Upper lobe of right lung (tissue), 1 donor: ENCODE measurements at regions not wholly inside any gene's neighbourhood (a gene's known extent, or its start where the extent isn't known, plus 50 kb on each side); places are given as distances from the start of the nearest gene placed in this dataset.
A peak's percentile ranks its signal among the peaks of the same experiment; 100 is the strongest.

Experiments
- ATAC-seq: fragments of 200-7000 bp; cut with Tn5 transposase; one replicate; pipeline ENCODE4 v1.9.1; 2020; ENCODE audit warnings: mild to moderate bottlenecking, moderate library complexity
- DNase-seq: peaks from one replicate; pipeline ENCODE4 v3.0.0-alpha.2; 2020
- H3K27ac ChIP-seq: fragments of 200-600 bp; one replicate; pipeline ENCODE4 v1.8.0; 2022
- H3K27me3 ChIP-seq: fragments of 200-600 bp; one replicate; pipeline ENCODE4 v1.8.0; 2022; ENCODE audit warnings: mild to moderate bottlenecking
- H3K36me3 ChIP-seq: fragments of 200-600 bp; one replicate; pipeline ENCODE4 v1.8.0; 2022
- H3K4me1 ChIP-seq: fragments of 200-600 bp; one replicate; pipeline ENCODE4 v1.8.0; 2022
- H3K4me3 ChIP-seq: fragments of 200-600 bp; one replicate; pipeline ENCODE4 v1.8.0; 2022; ENCODE audit warnings: mild to moderate bottlenecking
- H3K9me3 ChIP-seq: fragments of 200-600 bp; one replicate; pipeline ENCODE4 v1.8.0; 2022
- CTCF ChIP-seq: fragments of 200-600 bp; IDR thresholded peaks from one replicate; pipeline ENCODE4 v1.8.0; 2022; ENCODE audit warnings: antibody characterized with exemption
- intact Hi-C: fragments of 100-400 bp; cut with DNase I; formaldehyde crosslinking; loops from one replicate; pipeline ENCODE4 v1.11.0; 2022
- donor health status: DM: no; HTN: yes; CAD: no; lungs with severe emphysema.

GRCh38 chr5:161058781-161059180, 206.8 kb upstream of the ATP10B start:
- intact Hi-C loops = no loop called here

GRCh38 chr5:161051920-161052500, 200.0 kb upstream of the ATP10B start:
- Histone ChIP-seq H3K9me3 (no peaks in the 10 kb centered on the region), H3K27me3 (no peaks in the 10 kb centered on the region), H3K4me1 (no peaks in the 10 kb centered on the region), H3K27ac (no peak overlapping the region), H3K4me3 (no peak overlapping the region), H3K36me3 (no peaks in the 10 kb centered on the region)
- intact Hi-C loops = no loop called here
- DNase-seq = no peak
- no peak for TF ChIP-seq CTCF
- ATAC-seq = peak; percentile 66

More at GRCh38 chr5:161058781-161059180, 206.8 kb upstream of the ATP10B start:
- Histone ChIP-seq H3K27me3 (no peaks in the 10 kb centered on the region), H3K27ac (no peak overlapping the region), H3K4me3 (no peak overlapping the region), H3K36me3 (no peaks in the 10 kb centered on the region), H3K9me3 (no peaks in the 10 kb centered on the region), H3K4me1 (no peaks in the 10 kb centered on the region)
- DNase-seq (no peak), ATAC-seq (no peak)
- no peak for TF ChIP-seq CTCF

GRCh38 chr5:161047024-161047423, 195.0 kb upstream of the ATP10B start:
- no peaks in the 10 kb centered on the region for H3K27me3 ChIP-seq
- no peak for ATAC-seq
- DNase-seq = no peak
- no peaks in the 10 kb centered on the region for H3K36me3 ChIP-seq
- no peaks in the 10 kb centered on the region for H3K4me1 ChIP-seq
- H3K27ac ChIP-seq = no peak overlapping the region
- H3K9me3 ChIP-seq = no peaks in the 10 kb centered on the region
- intact Hi-C loops = no loop called here
- TF ChIP-seq CTCF = no peak
- H3K4me3 ChIP-seq = no peak overlapping the region

GRCh38 chr5:161042862-161043261, 190.9 kb upstream of the ATP10B start:
- Histone ChIP-seq H3K9me3 (no peaks in the 10 kb centered on the region), H3K4me3 (no peak overlapping the region), H3K4me1 (no peaks in the 10 kb centered on the region), H3K27me3 (no peaks in the 10 kb centered on the region), H3K27ac (no peak overlapping the region), H3K36me3 (no peaks in the 10 kb centered on the region)
- TF ChIP-seq CTCF = no peak
- no peak for ATAC-seq
- intact Hi-C loops = no loop called here
- DNase-seq = no peak

- DNase-seq (no peak), ATAC-seq (no peak)
- intact Hi-C loops = no loop called here
- no peaks in the 10 kb centered on the region for H3K9me3 ChIP-seq
- no peaks in the 10 kb centered on the region for H3K27me3 ChIP-seq
- H3K4me1 ChIP-seq = no peaks in the 10 kb centered on the region
- H3K36me3 ChIP-seq = no peaks in the 10 kb centered on the region
- H3K4me3 ChIP-seq = no peak overlapping the region
- H3K27ac ChIP-seq = no peak overlapping the region
- no peak for TF ChIP-seq CTCF
These were observed 190.4 kb upstream of the ATP10B start for GRCh38 chr5:161042443-161042842.

GRCh38 chr5:161040818-161041217, 188.8 kb upstream of the ATP10B start:
- ATAC-seq (no peak), DNase-seq (no peak)
- H3K27me3 ChIP-seq = no peaks in the 10 kb centered on the region

More at GRCh38 chr5:161040818-161041217, 188.8 kb upstream of the ATP10B start:
- intact Hi-C loops = no loop called here
- no peaks in the 10 kb centered on the region for H3K4me1 ChIP-seq
- no peak for TF ChIP-seq CTCF
- no peaks in the 10 kb centered on the region for H3K36me3 ChIP-seq
- H3K4me3 ChIP-seq = no peak overlapping the region
- H3K27ac ChIP-seq = no peak overlapping the region
- no peaks in the 10 kb centered on the region for H3K9me3 ChIP-seq
